IMR-90 (cell line): ENCODE measurements at regions not wholly inside any gene's neighbourhood (a gene's known extent, or its start where the extent isn't known, plus 50 kb on each side); places are given as distances from the start of the nearest gene placed in this dataset.

ENCODE experiments used
- ATAC-seq: fragments of 200-7000 bp; cut with Tn5 transposase; 2 replicates; pipeline ENCODE4 v1.9.1; 2020; ENCODE audit warnings: low read depth, mild to moderate bottlenecking, moderate library complexity
- BruUV-seq: library from RNA; stranded (reverse); fragments of 400-500 nt; replicated peaks from 2 replicates; lab custom pipeline; 2021; lab: Mats Ljungman, UMichigan
- CTCF ChIA-PET: fragments of 300-600 bp; formaldehyde crosslinking; extraction: SDS; loops from one replicate; lab custom pipeline; 2021; ENCODE audit warnings: antibody characterized with exemption; lab: Yijun Ruan, JAX
- POLR2A ChIA-PET: fragments of 300-600 bp; sonication (Branson Sonifier 250); formaldehyde crosslinking; loops from one replicate; lab custom pipeline; 2022; ENCODE audit warnings: antibody characterized with exemption; ENCODE audit not compliant: unreplicated experiment; lab: Charles Lee
- DNase-seq: peaks from one replicate; pipeline ENCODE4 v3.0.0; 2013
- H2AFZ ChIP-seq: replicated peaks from 2 replicates; pipeline ENCODE3; 2013; ENCODE audit warnings: low read length, mild to moderate bottlenecking; ENCODE audit not compliant: poor library complexity
- H2AK5ac ChIP-seq: 2 replicates; pipeline ENCODE4 v1.6.1; 2013; ENCODE audit warnings: low read depth, low read length, inconsistent platforms
- H2AK9ac ChIP-seq: replicated peaks from 2 replicates; pipeline ENCODE3; 2013; ENCODE audit warnings: mild to moderate bottlenecking, low read depth, low read length, moderate library complexity; ENCODE audit not compliant: poor library complexity
- H2BK120ac ChIP-seq: 2 replicates; pipeline ENCODE4 v1.6.1; 2013; ENCODE audit warnings: low read depth, low read length, inconsistent platforms
- H2BK15ac ChIP-seq: 3 replicates; pipeline ENCODE4 v1.6.1; 2013; ENCODE audit warnings: low read depth, low read length, inconsistent platforms
- H2BK20ac ChIP-seq: 2 replicates; pipeline ENCODE4 v1.6.1; 2013; ENCODE audit warnings: low read depth, mild to moderate bottlenecking, inconsistent platforms, low read length, moderate library complexity
- H2BK5ac ChIP-seq: 2 replicates; pipeline ENCODE4 v1.6.1; 2013; ENCODE audit warnings: mild to moderate bottlenecking, low read depth, low read length, inconsistent platforms; ENCODE audit not compliant: poor library complexity, severe bottlenecking
- H3K14ac ChIP-seq: replicated peaks from 2 replicates; pipeline ENCODE4 v1.6.1; 2013; ENCODE audit warnings: low read depth, low read length, inconsistent platforms
- H3K18ac ChIP-seq: 2 replicates; pipeline ENCODE4 v1.6.1; 2013; ENCODE audit warnings: low read depth, low read length, control low read depth
- H3K23ac ChIP-seq: 2 replicates; pipeline ENCODE4 v1.6.1; 2013; ENCODE audit warnings: low read depth, low read length, inconsistent platforms
- H3K27ac ChIP-seq: 2 replicates; pipeline ENCODE4 v1.5.1; 2013; ENCODE audit warnings: mild to moderate bottlenecking, control low read depth, low read length; ENCODE audit not compliant: insufficient read depth
- H3K27me3 ChIP-seq: 2 replicates; pipeline ENCODE4 v1.6.1; 2013; ENCODE audit warnings: low read length; ENCODE audit not compliant: control insufficient read depth, insufficient read depth
- H3K36me3 ChIP-seq: 2 replicates; pipeline ENCODE4 v1.6.1; 2013; ENCODE audit warnings: low read length, mixed read lengths; ENCODE audit not compliant: control insufficient read depth, insufficient read depth
- H3K4ac ChIP-seq: 2 replicates; pipeline ENCODE4 v1.6.1; 2013; ENCODE audit warnings: low read depth, low read length, inconsistent platforms
- H3K4me1 ChIP-seq: 2 replicates; pipeline ENCODE4 v1.6.1; 2013; ENCODE audit warnings: low read length, mixed read lengths; ENCODE audit not compliant: control insufficient read depth, insufficient read depth
- H3K4me2 ChIP-seq: 2 replicates; pipeline ENCODE4 v1.6.1; 2013; ENCODE audit warnings: low read depth, mild to moderate bottlenecking, control low read depth, low read length, moderate library complexity
- H3K4me3 ChIP-seq: 2 replicates; pipeline ENCODE4 v1.5.1; 2013; ENCODE audit warnings: low read depth, mild to moderate bottlenecking, control low read depth, low read length, moderate library complexity; ENCODE audit not compliant: insufficient read depth
- H3K56ac ChIP-seq: 2 replicates; pipeline ENCODE4 v1.6.1; 2013; ENCODE audit warnings: low read length, inconsistent platforms; ENCODE audit not compliant: insufficient read depth; ENCODE audit errors: extremely low read depth
- H3K79me1 ChIP-seq, 2 experiments: 2 replicates each; pipeline ENCODE4 v1.6.1; 2013; ENCODE audit warnings: low read length in 2 of 2, inconsistent platforms in 1 of 2, low read depth in 1 of 2
- H3K9ac ChIP-seq: 2 replicates; pipeline ENCODE4 v1.6.1; 2013; ENCODE audit warnings: low read depth, low read length, control low read depth
- H3K9me1 ChIP-seq: 2 replicates; pipeline ENCODE4 v1.6.1; 2013; ENCODE audit warnings: low read length, inconsistent platforms; ENCODE audit not compliant: insufficient read depth
- H3K9me3 ChIP-seq: 2 replicates; pipeline ENCODE4 v1.6.1; 2013; ENCODE audit warnings: low read length; ENCODE audit not compliant: control insufficient read depth, insufficient read depth
- H4K20me1 ChIP-seq: 2 replicates; pipeline ENCODE4 v1.6.1; 2013; ENCODE audit warnings: low read length, inconsistent platforms; ENCODE audit not compliant: insufficient read depth
- H4K5ac ChIP-seq: 2 replicates; pipeline ENCODE4 v1.6.1; 2013; ENCODE audit warnings: mild to moderate bottlenecking, low read depth, low read length, control low read depth
- H4K8ac ChIP-seq, 2 experiments: 2 replicates each; pipeline ENCODE4 v1.6.1; 2013; ENCODE audit warnings: low read depth in 2 of 2, low read length in 2 of 2, control low read depth in 1 of 2, inconsistent platforms in 1 of 2
- H4K91ac ChIP-seq: 2 replicates; pipeline ENCODE4 v1.6.1; 2013; ENCODE audit warnings: low read depth, low read length, inconsistent platforms; ENCODE audit not compliant: insufficient read depth
- BHLHE40 ChIP-seq: fragments of 150-350 bp; IDR thresholded peaks from 2 replicates; pipeline ENCODE4 v1.6.1; 2016; ENCODE audit warnings: mild to moderate bottlenecking, low read depth, low read length
- FOS ChIP-seq: fragments of 150-350 bp; IDR thresholded peaks from 2 replicates; pipeline ENCODE4 v1.6.1; 2016; ENCODE audit warnings: low read depth, low read length
- MAZ ChIP-seq: IDR thresholded peaks from 2 replicates; pipeline ENCODE4 v1.6.1; 2012; ENCODE audit warnings: low read depth, mild to moderate bottlenecking, low read length, improper control_type of control experiment, moderate library complexity, borderline replicate concordance
- MXI1 ChIP-seq: IDR thresholded peaks from 2 replicates; pipeline ENCODE4 v1.6.1; 2012; ENCODE audit warnings: low read depth, mild to moderate bottlenecking, low read length, moderate library complexity, borderline replicate concordance
- POLR2A ChIP-seq: IDR thresholded peaks from 2 replicates; pipeline ENCODE4 v1.6.1; 2012; ENCODE audit warnings: mild to moderate bottlenecking, low read depth, low read length
- RCOR1 ChIP-seq: IDR thresholded peaks from 2 replicates; pipeline ENCODE4 v1.6.1; 2012; ENCODE audit warnings: mild to moderate bottlenecking, low read length, improper control_type of control experiment; ENCODE audit not compliant: insufficient replicate concordance
- RFX5 ChIP-seq: IDR thresholded peaks from 2 replicates; pipeline ENCODE4 v1.8.0; 2012; ENCODE audit warnings: low read depth, mild to moderate bottlenecking, low read length, moderate library complexity
- WGBS, 2 experiments: methylation state at CpG; one replicate each; pipeline versions ENCODE4 v1.1.5 to v1.1.7; 2013; ENCODE audit warnings: missing lambda C conversion rate in 2 of 2; ENCODE audit not compliant: insufficient read length in 1 of 2; ENCODE audit errors: extremely low coverage in 2 of 2; 5-methylcytosine and 5-hydroxymethylcytosine counted together
- dilution Hi-C: fragments of 300-500 bp; cut with HindIII; formaldehyde crosslinking; loops from one replicate; pipeline ENCODE4 v1.14.3; 2018; ENCODE audit warnings: low sequenced_read_pairs; ENCODE audit not compliant: unreplicated experiment
- in situ Hi-C: fragments of 300-500 bp; cut with MboI; formaldehyde crosslinking; loops from 3 replicates; pipeline ENCODE4 v1.14.3; 2019; ENCODE audit warnings: low sequenced_read_pairs, inconsistent platforms, mixed read lengths
- intact Hi-C: fragments of 100-400 bp; cut with micrococcal nuclease; formaldehyde crosslinking; loops from 2 replicates; pipeline ENCODE4 v1.10.0; 2022
- TF ChIP-seq, protein P1 (sequence below): fragments of 150-350 bp; IDR thresholded peaks from 2 replicates; pipeline ENCODE4 v1.6.1; 2016; ENCODE audit warnings: low read depth, mild to moderate bottlenecking, low read length, moderate library complexity, borderline replicate concordance

DNA sequence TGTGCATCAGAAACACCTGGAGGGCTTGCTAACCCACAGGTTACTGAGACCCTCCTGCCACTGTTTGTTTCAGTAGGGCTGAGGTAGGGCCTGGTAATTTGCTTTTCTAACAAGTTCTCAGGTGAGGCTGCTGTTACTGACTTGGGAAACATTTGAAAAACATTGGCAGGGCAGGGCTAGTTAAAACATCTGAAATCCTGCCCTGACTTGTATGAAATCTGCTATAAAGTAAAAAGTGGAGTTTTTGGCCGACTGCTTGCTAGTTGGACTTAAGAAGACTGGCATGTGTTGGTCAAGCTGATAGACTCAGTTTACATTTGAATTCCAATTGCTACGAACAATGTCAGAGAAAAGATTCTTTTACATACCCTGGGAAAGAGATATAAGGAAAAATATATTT, 111.6 kb upstream of the DLX2 start:
- in situ Hi-C loops = no loop called here

More for the DNA sequence above, 111.6 kb upstream of the DLX2 start:
- TF ChIP-seq MAZ (no peak), FOS (no peak), RCOR1 (no peak), BHLHE40 (no peak), MXI1 (no peak), RFX5 (no peak), POLR2A (no peak)
- TF ChIP-seq, protein P1, sequence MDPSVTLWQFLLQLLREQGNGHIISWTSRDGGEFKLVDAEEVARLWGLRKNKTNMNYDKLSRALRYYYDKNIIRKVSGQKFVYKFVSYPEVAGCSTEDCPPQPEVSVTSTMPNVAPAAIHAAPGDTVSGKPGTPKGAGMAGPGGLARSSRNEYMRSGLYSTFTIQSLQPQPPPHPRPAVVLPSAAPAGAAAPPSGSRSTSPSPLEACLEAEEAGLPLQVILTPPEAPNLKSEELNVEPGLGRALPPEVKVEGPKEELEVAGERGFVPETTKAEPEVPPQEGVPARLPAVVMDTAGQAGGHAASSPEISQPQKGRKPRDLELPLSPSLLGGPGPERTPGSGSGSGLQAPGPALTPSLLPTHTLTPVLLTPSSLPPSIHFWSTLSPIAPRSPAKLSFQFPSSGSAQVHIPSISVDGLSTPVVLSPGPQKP = no peak
- H3K23ac ChIP-seq = no peak overlapping the region
- no peak overlapping the region for H2AFZ ChIP-seq
- H2AK5ac ChIP-seq = no peak overlapping the region
- no peak overlapping the region for H2BK5ac ChIP-seq
- ChIA-PET CTCF (no interaction called here), POLR2A (no interaction called here)
- no peak overlapping the region for H3K4ac ChIP-seq
- peaks cover 6% of the 10 kb centered on the region; the same call in 1 of the 2 replicates for H3K9me1 ChIP-seq
- no peak overlapping the region for H2BK20ac ChIP-seq
- H4K5ac ChIP-seq = no peak overlapping the region
- no peaks in the 10 kb centered on the region for H3K36me3 ChIP-seq
- H3K14ac ChIP-seq = 0 out of 2 replicates have a peak overlapping the region, but pooled peaks have one; percentile 54
- H3K4me2 ChIP-seq = no peak overlapping the region
- intact Hi-C loops (no loop called here), dilution Hi-C loops (no loop called here)
- H3K4me1 ChIP-seq = peaks cover 12% of the 10 kb centered on the region
- no peaks in the 10 kb centered on the region for H3K79me1 ChIP-seq
- no peak overlapping the region for H3K27ac ChIP-seq
- no peak overlapping the region for H3K4me3 ChIP-seq
- no peaks in the 10 kb centered on the region for H3K27me3 ChIP-seq
- H4K91ac ChIP-seq = no peak overlapping the region
- no peak overlapping the region for H3K56ac ChIP-seq
- H2AK9ac ChIP-seq = no peak overlapping the region
- H3K9ac ChIP-seq = no peak overlapping the region
- H2BK120ac ChIP-seq = no peak overlapping the region
- no CpG with 5 or more reads among the region's 2 CpGs for WGBS, 2 experiments
- no peak overlapping the region for H2BK15ac ChIP-seq
- H4K20me1 ChIP-seq = no peaks in the 10 kb centered on the region
- DNase-seq (no peak), ATAC-seq (no peak)
- BruUV-seq = no TSS peak
- H3K9me3 ChIP-seq = no peaks in the 10 kb centered on the region
- H3K18ac ChIP-seq = no peak overlapping the region
- no peak overlapping the region for H4K8ac ChIP-seq
